Mesendoderm (in vitro differentiated cells): ENCODE measurements at regions not wholly inside any gene's neighbourhood (a gene's known extent, or its start where the extent isn't known, plus 50 kb on each side); places are given as distances from the start of the nearest gene placed in this dataset.
"Not testable (repeated sequence)": the region's sequence is repeated elsewhere in the genome, so short reads cannot be mapped to it uniquely, and the experiment has no call there.

Experiments
- DNase-seq: peaks from one replicate; pipeline ENCODE4 v3.0.0; 2013
- H2AK5ac ChIP-seq: 2 replicates; pipeline ENCODE4 v1.6.1; 2013; ENCODE audit warnings: low read length, inconsistent platforms
- H2BK120ac ChIP-seq: 2 replicates; pipeline ENCODE4 v1.6.1; 2013; ENCODE audit warnings: low read depth, mild to moderate bottlenecking, low read length, moderate library complexity, mixed read lengths
- H2BK15ac ChIP-seq: replicated peaks from 2 replicates; pipeline ENCODE4 v1.6.1; 2013; ENCODE audit warnings: low read depth, mild to moderate bottlenecking, moderate library complexity
- H2BK5ac ChIP-seq: 2 replicates; pipeline ENCODE4 v1.6.1; 2013; ENCODE audit warnings: low read length, inconsistent platforms
- H3K18ac ChIP-seq: 2 replicates; pipeline ENCODE4 v1.6.1; 2013; ENCODE audit warnings: mild to moderate bottlenecking, low read length, mixed read lengths
- H3K23ac ChIP-seq: one replicate; pipeline ENCODE4 v1.6.1; 2013; ENCODE audit warnings: low read length
- H3K27ac ChIP-seq: 2 replicates; pipeline ENCODE4 v1.5.1; 2013; ENCODE audit warnings: low read depth, mild to moderate bottlenecking, inconsistent platforms, low read length, moderate library complexity
- H3K27me3 ChIP-seq: 2 replicates; pipeline ENCODE4 v1.6.1; 2013; ENCODE audit warnings: low read length, control low read depth, mild to moderate bottlenecking, inconsistent platforms; ENCODE audit not compliant: insufficient read depth, poor library complexity
- H3K36me3 ChIP-seq: 2 replicates; pipeline ENCODE4 v1.6.1; 2013; ENCODE audit warnings: low read length, inconsistent platforms; ENCODE audit not compliant: control insufficient read depth, insufficient read depth
- H3K4ac ChIP-seq: one replicate; pipeline ENCODE4 v1.6.1; 2013; ENCODE audit warnings: low read depth, mild to moderate bottlenecking, low read length, moderate library complexity
- H3K4me1 ChIP-seq: 2 replicates; pipeline ENCODE4 v1.6.1; 2013; ENCODE audit warnings: low read depth, low read length, inconsistent platforms; ENCODE audit not compliant: control insufficient read depth
- H3K4me2 ChIP-seq: 2 replicates; pipeline ENCODE4 v1.6.1; 2013; ENCODE audit warnings: low read length
- H3K4me3 ChIP-seq: 2 replicates; pipeline ENCODE4 v1.5.1; 2013; ENCODE audit warnings: mild to moderate bottlenecking, low read length
- H3K56ac ChIP-seq: one replicate; pipeline ENCODE4 v1.6.1; 2013; ENCODE audit warnings: low read length
- H3K79me1 ChIP-seq: 2 replicates; pipeline ENCODE4 v1.6.1; 2013; ENCODE audit warnings: low read length, inconsistent platforms
- H3K79me2 ChIP-seq: 2 replicates; pipeline ENCODE4 v1.6.1; 2013; ENCODE audit warnings: mild to moderate bottlenecking, low read length; ENCODE audit not compliant: control insufficient read depth, insufficient read depth
- H3K9ac ChIP-seq: 2 replicates; pipeline ENCODE4 v1.6.1; 2013; ENCODE audit warnings: low read length, inconsistent platforms
- H4K5ac ChIP-seq: one replicate; pipeline ENCODE4 v1.6.1; 2013; ENCODE audit warnings: low read length
- H4K8ac ChIP-seq: one replicate; pipeline ENCODE4 v1.6.1; 2013; ENCODE audit warnings: low read depth, mild to moderate bottlenecking, control low read depth, low read length, moderate library complexity
- WGBS: extraction: QIAGEN DNeasy Blood & Tissue Kit; methylation state at CpG from one replicate; pipeline ENCODE4 v1.1.7; 2013; ENCODE audit warnings: low lambda C conversion rate, missing lambda C conversion rate; ENCODE audit not compliant: insufficient coverage; ENCODE audit errors: extremely low coverage; 5-methylcytosine and 5-hydroxymethylcytosine counted together

DNA sequence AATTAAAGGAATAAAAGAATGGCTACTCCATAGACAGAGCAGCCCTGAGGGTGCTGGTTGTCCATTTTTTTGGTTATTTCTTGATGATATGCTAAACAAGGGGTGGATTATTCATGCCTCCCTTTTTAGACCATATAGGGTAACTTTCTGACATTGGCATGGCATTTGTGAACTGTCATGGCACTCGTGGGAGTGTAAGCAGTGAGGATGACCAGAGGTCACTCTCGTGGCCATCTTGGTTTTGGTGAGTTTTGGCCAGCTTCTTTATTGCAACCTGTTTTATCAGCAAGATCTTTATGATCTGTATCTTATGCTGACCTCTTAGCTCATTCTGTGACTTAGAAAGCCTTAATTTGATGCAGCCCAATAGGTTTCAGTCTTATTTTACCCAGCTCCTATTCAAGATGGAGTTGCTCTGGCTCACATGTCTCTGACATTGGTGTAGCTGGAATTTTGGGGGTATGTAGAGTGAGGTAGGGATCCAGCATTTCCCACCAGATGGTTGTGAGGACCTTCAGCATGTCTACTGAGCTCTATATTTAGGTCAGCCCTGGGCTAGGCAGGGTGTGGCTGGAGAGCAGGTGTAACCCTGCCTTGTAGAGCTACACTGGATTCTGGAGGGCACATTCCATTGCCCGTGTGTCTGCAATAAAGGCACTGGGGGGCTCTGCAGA, 103.5 kb upstream of the SLC38A2 start:
- H3K27me3 ChIP-seq, result no peaks in the 10 kb centered on the region
- no peak overlapping the region for H3K9ac ChIP-seq
- H3K18ac ChIP-seq, result no peak overlapping the region
- H2BK5ac ChIP-seq, result no peak overlapping the region
- H3K4me1 ChIP-seq, result peaks cover 1% of the 10 kb centered on the region
- H4K8ac ChIP-seq, result no peak overlapping the region
- no peak overlapping the region for H3K27ac ChIP-seq
- no peak overlapping the region for H2AK5ac ChIP-seq
- no peak overlapping the region for H2BK120ac ChIP-seq
- H3K36me3 ChIP-seq, result no peaks in the 10 kb centered on the region
- H3K79me1 ChIP-seq, result no peaks in the 10 kb centered on the region
- no peak overlapping the region for H3K23ac ChIP-seq
- no peaks in the 10 kb centered on the region for H3K79me2 ChIP-seq
- H3K56ac ChIP-seq, result no peak overlapping the region
- no peak overlapping the region for H4K5ac ChIP-seq
- H2BK15ac ChIP-seq, result no peak overlapping the region
- no peak overlapping the region for H3K4ac ChIP-seq
- H3K4me3 ChIP-seq, result no peak overlapping the region
- no peak for DNase-seq
- no CpG with 5 or more reads among the region's 3 CpGs for WGBS
- H3K4me2 ChIP-seq, result no peak overlapping the region

DNA sequence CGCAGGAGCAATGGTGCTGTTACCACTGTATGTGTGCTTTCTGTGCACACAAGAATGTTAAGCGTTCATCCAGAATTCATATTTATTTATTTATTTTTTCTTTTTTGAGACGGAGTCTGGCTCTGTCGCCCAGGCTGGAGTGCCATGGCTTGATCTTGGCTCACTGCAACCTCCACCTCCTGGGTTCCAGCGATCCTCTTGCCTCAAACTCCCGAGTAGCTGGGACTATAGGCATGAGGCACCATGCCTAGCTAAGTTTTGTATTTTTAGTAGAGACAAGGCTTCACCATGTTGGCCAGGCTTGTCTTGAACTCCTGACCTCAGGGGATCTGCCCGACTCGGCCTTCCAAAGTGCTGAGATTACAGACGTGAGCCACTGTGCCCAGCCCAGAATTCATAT, 101.8 kb upstream of the SLC38A2 start:
- not testable (repeated sequence) for H3K23ac ChIP-seq, H2BK5ac ChIP-seq, H3K4me2 ChIP-seq, H2AK5ac ChIP-seq, H3K56ac ChIP-seq, H2BK15ac ChIP-seq, H4K5ac ChIP-seq, H3K79me1 ChIP-seq, H3K18ac ChIP-seq, H3K27me3 ChIP-seq, H4K8ac ChIP-seq, H3K4me3 ChIP-seq, H3K36me3 ChIP-seq, H3K4me1 ChIP-seq, H3K79me2 ChIP-seq, DNase-seq, H3K9ac ChIP-seq, H3K4ac ChIP-seq, H3K27ac ChIP-seq
- peak overlapping the region; percentile 28 for H2BK120ac ChIP-seq
- WGBS, result no CpG with 5 or more reads among the region's 9 CpGs

DNA sequence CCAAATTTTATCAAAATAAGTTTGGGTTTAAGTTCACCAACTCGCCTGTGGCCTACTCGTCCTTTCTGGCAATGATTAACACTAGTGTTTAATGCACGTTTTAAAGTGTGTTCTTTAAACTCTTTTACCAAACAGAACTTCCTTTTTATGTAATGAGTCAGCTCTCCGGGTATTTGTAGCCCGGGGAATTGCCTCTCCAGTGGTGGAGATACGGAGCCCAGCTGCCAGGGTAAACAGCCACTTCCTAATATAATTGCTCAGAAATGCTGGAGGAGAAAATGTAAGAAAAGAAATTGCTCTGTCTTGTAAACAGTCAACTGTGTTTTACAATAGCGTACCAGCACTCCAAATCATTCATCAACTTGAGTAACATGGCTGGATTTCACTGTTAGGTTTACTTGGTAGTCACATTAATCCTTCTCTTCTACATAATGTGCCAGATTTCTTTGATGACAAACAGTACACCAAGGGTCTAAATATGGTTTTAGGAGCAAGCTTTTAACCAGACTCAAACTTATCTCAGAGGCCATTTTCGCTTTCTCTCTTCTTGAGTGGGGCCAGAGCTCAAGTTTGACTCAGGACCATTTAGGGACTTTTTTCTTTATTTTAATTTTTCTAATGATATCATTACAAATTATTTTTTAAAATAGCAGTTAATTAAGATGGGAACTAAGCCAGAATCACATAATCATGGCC, 101.2 kb upstream of the SLC38A2 start:
- DNase-seq, result peak; percentile 56
- Histone ChIP-seq H3K4ac (no peak overlapping the region), H3K4me1 (peaks cover 1% of the 10 kb centered on the region), H3K9ac (no peak overlapping the region), H3K27ac (no peak overlapping the region), H2BK120ac (peak overlapping the region; percentile 28), H3K36me3 (no peaks in the 10 kb centered on the region), H3K27me3 (no peaks in the 10 kb centered on the region), H3K4me2 (no peak overlapping the region), H2BK15ac (no peak overlapping the region), H3K79me2 (no peaks in the 10 kb centered on the region), H2BK5ac (no peak overlapping the region), H3K23ac (no peak overlapping the region), H4K5ac (no peak overlapping the region), H3K4me3 (no peak overlapping the region), H3K18ac (peak overlapping the region; percentile 60), H2AK5ac (no peak overlapping the region), H3K79me1 (no peaks in the 10 kb centered on the region), H3K56ac (no peak overlapping the region), H4K8ac (no peak overlapping the region)
- WGBS, result no CpG with 5 or more reads among the region's 8 CpGs

DNA sequence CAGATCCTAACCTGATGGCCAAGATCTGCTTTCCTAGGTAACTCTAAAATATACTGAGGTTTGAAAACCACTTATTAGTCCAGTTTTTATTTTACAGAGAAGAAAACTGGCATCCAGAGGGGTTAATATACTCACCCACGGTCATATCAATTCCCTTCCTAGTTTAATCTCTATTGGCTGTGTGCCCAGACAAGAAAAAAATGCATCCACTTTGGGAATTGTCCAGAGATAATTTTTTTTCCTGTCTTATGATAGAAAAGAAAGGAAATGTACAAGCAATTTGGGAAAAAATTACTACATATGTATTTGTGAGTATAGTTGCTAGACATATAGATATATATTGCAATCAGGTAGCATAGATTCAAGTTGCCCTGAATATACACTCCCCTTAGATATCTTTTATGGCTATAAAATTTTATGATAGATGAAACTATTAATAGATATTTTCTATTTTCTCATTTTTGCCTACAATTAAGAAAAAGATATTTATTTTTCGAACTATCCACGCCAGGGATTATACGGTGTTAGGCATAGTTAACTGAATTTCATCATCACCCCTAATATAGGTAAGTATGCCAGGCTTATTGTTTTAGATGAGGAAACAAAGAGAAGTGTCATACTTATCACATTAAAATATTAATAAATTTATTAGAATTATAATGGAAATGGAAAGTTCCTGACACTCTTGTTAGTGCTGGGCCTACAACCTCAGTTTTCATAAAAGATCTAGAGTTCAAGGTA, 100.5 kb upstream of the SLC38A2 start:
- no peak overlapping the region for H2BK120ac ChIP-seq
- no peak overlapping the region for H3K4me3 ChIP-seq
- no peak overlapping the region for H3K9ac ChIP-seq
- H3K27me3 ChIP-seq, result no peaks in the 10 kb centered on the region
- no peak overlapping the region for H2BK5ac ChIP-seq
- no peak overlapping the region for H3K27ac ChIP-seq
- WGBS, result no CpG with 5 or more reads among the region's 4 CpGs
- no peak overlapping the region for H3K4ac ChIP-seq
- no peak overlapping the region for H2AK5ac ChIP-seq
- no peak overlapping the region for H4K8ac ChIP-seq
- peaks cover 1% of the 10 kb centered on the region for H3K4me1 ChIP-seq
- no peak overlapping the region for H3K56ac ChIP-seq
- H3K79me2 ChIP-seq, result no peaks in the 10 kb centered on the region
- no peak overlapping the region for H2BK15ac ChIP-seq
- H3K4me2 ChIP-seq, result no peak overlapping the region
- no peaks in the 10 kb centered on the region for H3K36me3 ChIP-seq
- H3K79me1 ChIP-seq, result no peaks in the 10 kb centered on the region
- H4K5ac ChIP-seq, result no peak overlapping the region
- no peak overlapping the region for H3K18ac ChIP-seq
- no peak overlapping the region for H3K23ac ChIP-seq
- DNase-seq, result no peak

GRCh38 chr12:46472144-46472705, 99.7 kb upstream of the SLC38A2 start:
- H3K4me1 ChIP-seq, result peaks cover 1% of the 10 kb centered on the region
- H2AK5ac ChIP-seq, result no peak overlapping the region
- WGBS, result no CpG with 5 or more reads among the region's 5 CpGs
- no peaks in the 10 kb centered on the region for H3K79me2 ChIP-seq
- no peak overlapping the region for H4K8ac ChIP-seq
- no peak overlapping the region for H3K4ac ChIP-seq
- H3K56ac ChIP-seq, result no peak overlapping the region
- DNase-seq, result no peak
- H3K4me3 ChIP-seq, result no peak overlapping the region
- no peak overlapping the region for H3K9ac ChIP-seq
- H3K23ac ChIP-seq, result no peak overlapping the region
- no peaks in the 10 kb centered on the region for H3K36me3 ChIP-seq
- H4K5ac ChIP-seq, result no peak overlapping the region
- no peaks in the 10 kb centered on the region for H3K27me3 ChIP-seq
- H3K27ac ChIP-seq, result no peak overlapping the region
- no peak overlapping the region for H3K18ac ChIP-seq
- H2BK5ac ChIP-seq, result no peak overlapping the region
- no peak overlapping the region for H3K4me2 ChIP-seq
- no peak overlapping the region for H2BK15ac ChIP-seq
- no peak overlapping the region for H2BK120ac ChIP-seq
- no peaks in the 10 kb centered on the region for H3K79me1 ChIP-seq
